Smooth muscle cell (in vitro differentiated cells): ENCODE measurements at regions not wholly inside any gene's neighbourhood (a gene's known extent, or its start where the extent isn't known, plus 50 kb on each side); places are given as distances from the start of the nearest gene placed in this dataset.

Experiments
- DNase-seq: peaks from one replicate; lab custom pipeline; 2025; ENCODE audit not compliant: unreplicated experiment; lab: John Stamatoyannopoulos, UW
- H2AFZ ChIP-seq: fragments of 200-600 bp; sonication (generic); 2 replicates; pipeline ENCODE4 v1.6.0; 2016; ENCODE audit warnings: antibody characterized with exemption, low read depth, mild to moderate bottlenecking
- H3F3A ChIP-seq: fragments of 200-600 bp; sonication (generic); 2 replicates; pipeline ENCODE4 v1.6.0; 2017; ENCODE audit warnings: antibody characterized with exemption, low read depth
- H3K27ac ChIP-seq: fragments of 200-600 bp; sonication (generic); 2 replicates; pipeline ENCODE4 v1.5.1; 2016; ENCODE audit warnings: low read depth, mild to moderate bottlenecking
- H3K27me3 ChIP-seq: fragments of 200-600 bp; sonication (generic); 2 replicates; pipeline ENCODE4 v1.6.1; 2016; ENCODE audit warnings: low read depth, mild to moderate bottlenecking
- H3K36me3 ChIP-seq: fragments of 200-600 bp; sonication (generic); 2 replicates; pipeline ENCODE4 v1.5.1; 2016; ENCODE audit warnings: low read depth
- H3K4me1 ChIP-seq: fragments of 200-600 bp; sonication (generic); 2 replicates; pipeline ENCODE4 v1.5.1; 2016; ENCODE audit warnings: low read depth
- H3K4me2 ChIP-seq: fragments of 200-600 bp; sonication (generic); 2 replicates; pipeline ENCODE4 v1.6.0; 2016; ENCODE audit warnings: mild to moderate bottlenecking
- H3K4me3 ChIP-seq: fragments of 200-600 bp; sonication (generic); 2 replicates; pipeline ENCODE4 v1.5.1; 2016; ENCODE audit warnings: mild to moderate bottlenecking
- H3K79me2 ChIP-seq: fragments of 200-600 bp; sonication (generic); 2 replicates; pipeline ENCODE4 v1.6.0; 2016; ENCODE audit warnings: low read depth, mild to moderate bottlenecking
- H3K9ac ChIP-seq: fragments of 200-600 bp; sonication (generic); 2 replicates; pipeline ENCODE4 v1.6.0; 2016; ENCODE audit warnings: low read depth
- H3K9me3 ChIP-seq: fragments of 200-600 bp; sonication (generic); replicated peaks from 2 replicates; pipeline ENCODE4 v1.5.1; 2016; ENCODE audit warnings: low read depth
- H4K20me1 ChIP-seq: fragments of 200-600 bp; sonication (generic); 2 replicates; pipeline ENCODE4 v1.6.0; 2016; ENCODE audit warnings: low read depth
- CTCF ChIP-seq: fragments of 200-600 bp; sonication (generic); IDR thresholded peaks from 2 replicates; pipeline ENCODE4 v1.5.1; 2017; ENCODE audit warnings: borderline replicate concordance, mild to moderate bottlenecking, antibody characterized with exemption; ENCODE audit not compliant: insufficient read depth, poor library complexity, severe bottlenecking
- WGBS: methylation state at CpG from one replicate; pipeline ENCODE4 v1.1.7; 2016; ENCODE audit warnings: low lambda C conversion rate; 5-methylcytosine and 5-hydroxymethylcytosine counted together

DNA sequence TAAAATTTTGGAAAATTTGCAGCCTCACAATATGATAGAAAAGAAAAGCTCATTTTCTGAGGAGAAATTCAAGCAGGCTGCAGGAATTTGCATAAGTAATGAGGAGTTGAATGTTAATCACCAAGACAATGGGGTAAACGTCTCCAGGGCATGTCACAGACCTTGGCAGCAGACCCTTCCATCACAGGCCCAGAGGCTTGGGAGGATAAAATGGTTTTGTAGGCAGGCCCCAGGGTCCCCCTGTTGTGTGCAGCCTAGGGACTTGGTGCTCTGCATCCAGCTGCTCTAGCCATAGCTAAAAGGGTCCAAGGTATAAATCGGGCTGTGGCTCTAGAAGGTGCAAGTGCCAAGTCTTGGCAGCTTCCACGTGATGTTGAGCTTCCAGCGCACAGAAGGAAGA, 112.2 kb upstream of the FMN2 start:
- no peak overlapping the region for H2AFZ ChIP-seq
- 80% methylated on average over 4 of the region's 4 CpGs for WGBS

DNA sequence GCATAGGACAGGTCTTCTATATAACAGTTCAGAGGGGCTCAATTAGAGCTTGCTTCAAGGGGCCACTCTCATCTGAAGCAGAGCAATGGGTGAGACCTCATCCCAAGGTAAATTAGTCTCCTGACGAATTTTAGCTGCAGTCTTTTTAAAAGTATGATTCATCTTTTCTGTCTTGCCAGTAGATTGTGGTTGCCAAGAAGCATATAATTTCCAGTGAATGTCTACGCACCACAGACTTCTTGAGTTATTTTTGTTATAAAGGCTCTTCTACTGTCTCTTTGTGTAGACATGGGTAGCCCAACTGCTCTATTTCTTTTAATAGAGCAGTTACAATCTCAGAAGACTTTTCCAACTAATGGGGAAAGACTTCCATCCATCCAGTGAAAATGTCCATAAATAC, 108.9 kb upstream of the FMN2 start:
- H2AFZ ChIP-seq, result no peak overlapping the region
- H3K9me3 ChIP-seq, result no peaks in the 10 kb centered on the region
- no peak overlapping the region for H3K27ac ChIP-seq
- TF ChIP-seq CTCF, result no peak
- H3K4me3 ChIP-seq, result no peak overlapping the region
- no peaks in the 10 kb centered on the region for H3K4me1 ChIP-seq
- WGBS, result 66% methylated on average over 2 of the region's 2 CpGs
- H3K27me3 ChIP-seq, result no peaks in the 10 kb centered on the region
- H4K20me1 ChIP-seq, result no peaks in the 10 kb centered on the region
- no peaks in the 10 kb centered on the region for H3F3A ChIP-seq
- no peak overlapping the region for H3K9ac ChIP-seq
- no peak overlapping the region for H3K4me2 ChIP-seq
- no peaks in the 10 kb centered on the region for H3K36me3 ChIP-seq
- no peak for DNase-seq
- no peaks in the 10 kb centered on the region for H3K79me2 ChIP-seq

More for the DNA sequence above, 112.2 kb upstream of the FMN2 start:
- Histone ChIP-seq H3K9me3 (no peaks in the 10 kb centered on the region), H3K9ac (no peak overlapping the region), H3K4me2 (no peak overlapping the region), H3F3A (no peaks in the 10 kb centered on the region), H3K27me3 (no peaks in the 10 kb centered on the region), H3K27ac (no peak overlapping the region), H3K79me2 (no peaks in the 10 kb centered on the region), H3K4me1 (no peaks in the 10 kb centered on the region), H3K36me3 (no peaks in the 10 kb centered on the region), H4K20me1 (no peaks in the 10 kb centered on the region), H3K4me3 (no peak overlapping the region)
- no peak for DNase-seq
- no peak for TF ChIP-seq CTCF

DNA sequence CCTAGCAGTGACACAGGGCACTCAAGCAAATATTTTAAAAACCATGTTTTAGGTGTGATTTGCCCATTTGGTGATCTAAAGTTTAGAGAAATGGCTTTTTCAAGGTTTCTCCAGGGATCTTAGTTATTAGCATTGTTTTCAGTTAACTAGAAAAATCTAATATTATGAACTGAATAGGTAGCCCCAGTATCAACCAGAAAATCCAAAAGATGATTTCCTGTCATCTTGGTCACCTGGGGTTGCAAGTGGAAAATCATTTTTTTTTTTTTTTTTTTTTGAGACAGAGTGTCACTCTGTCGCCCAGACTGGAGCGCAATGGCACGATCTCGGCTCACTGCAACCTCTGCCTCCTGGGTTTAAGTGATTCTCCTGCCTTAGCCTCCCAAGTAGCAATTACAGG, 106.6 kb upstream of the FMN2 start:
- Histone ChIP-seq H3K27me3 (no peaks in the 10 kb centered on the region), H2AFZ (no peak overlapping the region), H3K9ac (no peak overlapping the region), H3K4me2 (no peak overlapping the region), H3K9me3 (no peaks in the 10 kb centered on the region), H3F3A (no peaks in the 10 kb centered on the region), H3K4me1 (no peaks in the 10 kb centered on the region), H3K27ac (no peak overlapping the region), H3K36me3 (no peaks in the 10 kb centered on the region), H3K79me2 (no peaks in the 10 kb centered on the region), H3K4me3 (no peak overlapping the region), H4K20me1 (no peaks in the 10 kb centered on the region)
- DNase-seq, result no peak
- 70% methylated on average over 4 of the region's 4 CpGs for WGBS
- TF ChIP-seq CTCF, result no peak

- no peaks in the 10 kb centered on the region for H3K4me1 ChIP-seq
- WGBS, result 32% methylated on average over 2 of the region's 2 CpGs
- no peak overlapping the region for H3K4me2 ChIP-seq
- no peak overlapping the region for H3K4me3 ChIP-seq
- H3K9ac ChIP-seq, result no peak overlapping the region
- no peak overlapping the region for H3K27ac ChIP-seq
- H3K36me3 ChIP-seq, result no peaks in the 10 kb centered on the region
- H4K20me1 ChIP-seq, result no peaks in the 10 kb centered on the region
- H3K79me2 ChIP-seq, result no peaks in the 10 kb centered on the region
- no peak for DNase-seq
- peak; percentile 83 for TF ChIP-seq CTCF
- no peak overlapping the region for H2AFZ ChIP-seq
- no peaks in the 10 kb centered on the region for H3K27me3 ChIP-seq
- H3F3A ChIP-seq, result no peaks in the 10 kb centered on the region
- no peaks in the 10 kb centered on the region for H3K9me3 ChIP-seq
These were observed 104.5 kb upstream of the FMN2 start for GRCh38 chr1:239987103-239987745.
